ENCODE measurements at regions not wholly inside any gene's neighbourhood (a gene's known extent, or its start where the extent isn't known, plus 50 kb on each side); places are given as distances from the start of the nearest gene placed in this dataset.

DNA sequence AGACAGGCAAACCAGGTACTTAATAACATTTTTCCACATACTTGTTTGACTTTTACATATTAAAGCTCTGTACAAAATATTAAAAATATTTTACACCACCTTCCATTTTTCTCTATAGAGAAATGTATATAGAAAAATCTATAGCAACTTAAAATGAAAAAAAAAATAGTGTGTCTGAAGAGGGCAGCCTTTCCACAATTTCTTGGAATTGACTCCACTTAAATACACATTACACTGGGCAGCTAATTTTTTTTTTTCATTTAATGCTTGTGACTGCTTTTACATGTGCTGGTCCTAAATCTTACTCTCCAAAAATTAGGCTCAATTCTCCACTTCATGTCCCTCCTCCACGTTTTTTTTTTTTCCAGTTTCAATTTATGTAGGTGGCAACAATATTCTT is 427.0 kb upstream of the RBMS3 start:
- H3K9me3 ChIP-seq = no peaks in the 10 kb centered on the region
- no peak for TF ChIP-seq CTCF (IDR thresholded peaks at IDR 0.05)
- no peak overlapping the region for H3K27ac ChIP-seq
- intact Hi-C loops (cut with DNase I) = no loop called here
- no peaks in the 10 kb centered on the region for H3K27me3 ChIP-seq (ENCODE audit: low read depth)
- DNase-seq (no peak), ATAC-seq (no peak)
- H3K4me3 ChIP-seq = no peak overlapping the region
- no peaks in the 10 kb centered on the region for H3K4me1 ChIP-seq
- no peaks in the 10 kb centered on the region for H3K36me3 ChIP-seq

GRCh38 chr3:28856796-28857195 is 424.1 kb upstream of the RBMS3 start:
- H3K27me3 ChIP-seq (ENCODE audit: low read depth) = no peaks in the 10 kb centered on the region
- TF ChIP-seq CTCF (IDR thresholded peaks at IDR 0.05) = no peak
- intact Hi-C loops (cut with DNase I) = no loop called here
- H3K9me3 ChIP-seq = no peaks in the 10 kb centered on the region
- no peak overlapping the region for H3K27ac ChIP-seq
- ATAC-seq (no peak), DNase-seq (no peak)
- H3K36me3 ChIP-seq = no peaks in the 10 kb centered on the region
- H3K4me1 ChIP-seq = peaks cover 9% of the 10 kb centered on the region
- H3K4me3 ChIP-seq = no peak overlapping the region

DNA sequence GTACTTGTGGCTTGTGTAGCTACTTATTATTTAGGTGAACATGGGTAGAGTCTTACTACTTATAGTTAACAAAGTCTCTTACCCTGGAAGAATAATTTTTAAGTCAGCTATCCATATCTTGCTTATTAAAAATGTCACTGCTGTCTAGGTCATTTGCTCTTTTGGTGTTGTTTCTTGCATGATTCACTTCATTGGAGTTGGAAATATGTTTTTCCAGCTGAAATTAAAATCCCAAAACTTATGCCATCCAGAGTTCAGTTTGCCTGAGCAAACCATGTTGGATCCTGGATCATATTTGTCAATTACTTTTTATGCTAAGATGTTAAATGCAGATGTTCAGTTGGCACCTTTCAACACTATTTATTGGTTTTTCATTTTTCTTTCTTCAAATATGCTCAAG is 421.0 kb upstream of the RBMS3 start:
- no peak for DNase-seq
- no peak for TF ChIP-seq CTCF (IDR thresholded peaks at IDR 0.05)
- H3K9me3 ChIP-seq = no peaks in the 10 kb centered on the region
- ATAC-seq = no peak
- no peaks in the 10 kb centered on the region for H3K27me3 ChIP-seq (ENCODE audit: low read depth)
- intact Hi-C loops (cut with DNase I) = no loop called here
- H3K4me1 ChIP-seq = peaks cover 9% of the 10 kb centered on the region
- no peak overlapping the region for H3K4me3 ChIP-seq
- H3K27ac ChIP-seq = no peak overlapping the region
- H3K36me3 ChIP-seq = no peaks in the 10 kb centered on the region

- H3K36me3 ChIP-seq = no peaks in the 10 kb centered on the region
- no peak overlapping the region for H3K4me3 ChIP-seq
- no peak overlapping the region for H3K27ac ChIP-seq
- DNase-seq (peak; percentile 41), ATAC-seq (peak; percentile 42 to 59)
- no peaks in the 10 kb centered on the region for H3K9me3 ChIP-seq
- TF ChIP-seq CTCF (IDR thresholded peaks at IDR 0.05) = no peak
- no peaks in the 10 kb centered on the region for H3K27me3 ChIP-seq (ENCODE audit: low read depth)
- H3K4me1 ChIP-seq = peaks cover 9% of the 10 kb centered on the region
- intact Hi-C loops (cut with DNase I) = no loop called here
Measured at GRCh38 chr3:28860307-28860706, 420.6 kb upstream of the RBMS3 start.

DNA sequence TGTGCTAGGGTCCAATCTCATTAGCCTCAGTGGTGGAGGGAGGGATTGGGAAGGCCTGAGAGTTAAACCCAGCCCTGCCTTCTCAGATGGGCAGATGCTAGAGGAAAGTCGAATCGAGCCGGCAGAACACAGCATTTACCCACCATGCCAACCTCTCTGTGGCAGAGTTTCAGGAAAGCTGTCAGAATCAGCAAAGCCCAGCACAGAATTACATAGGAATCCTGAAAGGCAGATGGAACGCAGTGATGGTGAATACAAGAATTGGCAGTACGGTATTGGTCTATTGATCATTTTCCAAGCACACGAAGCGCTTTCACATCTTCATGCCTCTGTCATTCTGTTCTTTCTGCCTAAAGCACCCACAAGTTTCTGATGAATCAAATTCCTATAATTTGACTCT is 417.7 kb upstream of the RBMS3 start:
- H3K36me3 ChIP-seq = no peaks in the 10 kb centered on the region
- H3K4me1 ChIP-seq = peaks cover 9% of the 10 kb centered on the region
- no peaks in the 10 kb centered on the region for H3K27me3 ChIP-seq (ENCODE audit: low read depth)
- intact Hi-C loops (cut with DNase I) = no loop called here
- DNase-seq (no peak), ATAC-seq (no peak)
- H3K9me3 ChIP-seq = no peaks in the 10 kb centered on the region
- no peak for TF ChIP-seq CTCF (IDR thresholded peaks at IDR 0.05)
- H3K27ac ChIP-seq = no peak overlapping the region
- no peak overlapping the region for H3K4me3 ChIP-seq

DNA sequence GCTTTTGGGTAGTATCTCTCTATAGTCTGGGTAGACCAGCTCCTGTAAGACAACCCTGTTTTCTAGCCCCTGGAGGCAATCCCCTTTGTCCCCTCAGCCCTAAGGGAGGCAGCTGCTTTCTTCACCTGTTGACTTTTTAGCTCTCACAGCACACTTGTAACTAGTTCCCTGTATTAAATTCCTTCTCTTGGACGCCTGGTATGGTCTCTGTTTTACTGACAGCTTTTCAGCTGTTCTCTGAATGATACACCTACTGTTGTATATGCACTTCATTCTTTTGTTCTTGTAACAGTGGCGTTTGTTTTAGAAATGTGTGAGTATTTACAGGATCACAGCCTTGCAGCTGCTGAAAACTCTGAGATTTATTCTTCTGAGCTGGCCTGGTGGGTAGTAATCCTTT is 413.0 kb upstream of the RBMS3 start:
- H3K27ac ChIP-seq = no peak overlapping the region
- H3K4me1 ChIP-seq = no peaks in the 10 kb centered on the region
- DNase-seq (no peak), ATAC-seq (no peak)
- H3K36me3 ChIP-seq = no peaks in the 10 kb centered on the region
- TF ChIP-seq CTCF (IDR thresholded peaks at IDR 0.05) = no peak
- no peak overlapping the region for H3K4me3 ChIP-seq
- H3K27me3 ChIP-seq (ENCODE audit: low read depth) = no peaks in the 10 kb centered on the region
- intact Hi-C loops (cut with DNase I) = no loop called here
- H3K9me3 ChIP-seq = no peaks in the 10 kb centered on the region
